ENCODE measurements at regions not wholly inside any gene's neighbourhood (a gene's known extent, or its start where the extent isn't known, plus 50 kb on each side); places are given as distances from the start of the nearest gene placed in this dataset.

DNA sequence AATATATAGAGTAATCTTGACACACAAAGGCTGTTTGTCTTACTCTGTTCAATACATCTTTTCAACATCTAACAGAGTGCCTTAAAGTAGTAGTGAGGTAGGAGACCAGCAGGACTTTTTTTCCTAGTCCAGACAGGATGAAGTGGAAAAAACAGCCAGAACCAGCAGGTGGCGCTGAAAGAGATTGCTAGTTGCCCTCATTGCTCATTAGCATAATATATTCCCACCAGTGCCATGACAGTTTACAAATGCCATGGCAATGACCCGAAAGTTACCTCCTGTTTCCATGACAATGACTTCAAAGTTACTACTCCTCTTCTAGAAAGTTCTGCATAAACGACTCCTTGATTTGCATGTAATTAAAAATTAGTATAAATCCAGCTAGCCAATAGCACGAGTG, 387.4 kb downstream of the ACTL7B start:
- TF ChIP-seq ZNF274 (IDR thresholded peaks at IDR 0.05; ENCODE audit: low read depth, low read length), result no peak
- TF ChIP-seq YY1 (IDR thresholded peaks at IDR 0.05; ENCODE audit: insufficient read depth, insufficient read length), result no peak
- no peak for TF ChIP-seq SUZ12 (IDR thresholded peaks at IDR 0.05; ENCODE audit: extremely low read depth, insufficient read depth, insufficient read length)

All from NT2/D1 (cell line).